ENCODE measurements at regions not wholly inside any gene's neighbourhood (a gene's known extent, or its start where the extent isn't known, plus 50 kb on each side); places are given as distances from the start of the nearest gene placed in this dataset.

DNA sequence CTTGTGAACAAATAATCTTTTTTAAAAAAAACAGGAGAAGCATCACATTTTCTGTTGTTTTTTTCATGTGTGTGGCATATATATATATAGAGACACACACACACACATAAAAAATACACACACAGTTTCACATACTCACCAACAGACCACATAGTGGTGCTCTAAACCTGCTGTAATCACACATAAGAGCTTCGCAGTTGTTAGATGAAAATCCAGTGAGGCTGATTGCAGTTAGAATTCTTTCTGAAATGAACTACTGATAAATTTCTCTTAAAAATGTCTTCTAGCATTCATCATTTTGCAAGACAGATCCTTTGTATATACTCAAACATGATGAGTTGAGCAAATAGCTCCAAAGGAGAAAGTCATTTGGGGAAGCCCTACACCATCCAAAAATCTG is 434.3 kb upstream of the STXBP6 start:
- TF ChIP-seq POLR2AphosphoS5 (IDR thresholded peaks at IDR 0.05; ENCODE audit: low read depth, low read length): no peak
- no peak for TF ChIP-seq TAF1 (IDR thresholded peaks at IDR 0.05; ENCODE audit: borderline replicate concordance, insufficient read depth, low read length)
- TF ChIP-seq SIN3A (IDR thresholded peaks at IDR 0.05; ENCODE audit: borderline replicate concordance, insufficient read depth, low read length): no peak
- TF ChIP-seq, protein P1, sequence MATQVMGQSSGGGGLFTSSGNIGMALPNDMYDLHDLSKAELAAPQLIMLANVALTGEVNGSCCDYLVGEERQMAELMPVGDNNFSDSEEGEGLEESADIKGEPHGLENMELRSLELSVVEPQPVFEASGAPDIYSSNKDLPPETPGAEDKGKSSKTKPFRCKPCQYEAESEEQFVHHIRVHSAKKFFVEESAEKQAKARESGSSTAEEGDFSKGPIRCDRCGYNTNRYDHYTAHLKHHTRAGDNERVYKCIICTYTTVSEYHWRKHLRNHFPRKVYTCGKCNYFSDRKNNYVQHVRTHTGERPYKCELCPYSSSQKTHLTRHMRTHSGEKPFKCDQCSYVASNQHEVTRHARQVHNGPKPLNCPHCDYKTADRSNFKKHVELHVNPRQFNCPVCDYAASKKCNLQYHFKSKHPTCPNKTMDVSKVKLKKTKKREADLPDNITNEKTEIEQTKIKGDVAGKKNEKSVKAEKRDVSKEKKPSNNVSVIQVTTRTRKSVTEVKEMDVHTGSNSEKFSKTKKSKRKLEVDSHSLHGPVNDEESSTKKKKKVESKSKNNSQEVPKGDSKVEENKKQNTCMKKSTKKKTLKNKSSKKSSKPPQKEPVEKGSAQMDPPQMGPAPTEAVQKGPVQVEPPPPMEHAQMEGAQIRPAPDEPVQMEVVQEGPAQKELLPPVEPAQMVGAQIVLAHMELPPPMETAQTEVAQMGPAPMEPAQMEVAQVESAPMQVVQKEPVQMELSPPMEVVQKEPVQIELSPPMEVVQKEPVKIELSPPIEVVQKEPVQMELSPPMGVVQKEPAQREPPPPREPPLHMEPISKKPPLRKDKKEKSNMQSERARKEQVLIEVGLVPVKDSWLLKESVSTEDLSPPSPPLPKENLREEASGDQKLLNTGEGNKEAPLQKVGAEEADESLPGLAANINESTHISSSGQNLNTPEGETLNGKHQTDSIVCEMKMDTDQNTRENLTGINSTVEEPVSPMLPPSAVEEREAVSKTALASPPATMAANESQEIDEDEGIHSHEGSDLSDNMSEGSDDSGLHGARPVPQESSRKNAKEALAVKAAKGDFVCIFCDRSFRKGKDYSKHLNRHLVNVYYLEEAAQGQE (IDR thresholded peaks at IDR 0.05; ENCODE audit: insufficient read depth in 1 of 2, low read depth in 2 of 2, low read length in 2 of 2): no peak
